Mammary epithelial cell (primary cell): ENCODE measurements at regions not wholly inside any gene's neighbourhood (a gene's known extent, or its start where the extent isn't known, plus 50 kb on each side); places are given as distances from the start of the nearest gene placed in this dataset.

Experiments
- EZH2 ChIP-seq: IDR thresholded peaks from 2 replicates; pipeline ENCODE4 v1.6.1; 2012; ENCODE audit warnings: low read length, inconsistent platforms, borderline replicate concordance
- TF ChIP-seq, protein P1 (sequence below), 2 donors: IDR thresholded peaks in 1 of 2; conservative IDR thresholded peaks in 1 of 2; 2 replicates each; pipeline ENCODE4 v1.5.1; 2011 to 2012; ENCODE audit warnings: inconsistent platforms in 2 of 2, low read length in 2 of 2, mild to moderate bottlenecking in 2 of 2, control low read depth in 1 of 2, low read depth in 1 of 2; ENCODE audit not compliant: insufficient read depth in 1 of 2; ENCODE audit errors: extremely low read depth in 1 of 2

DNA sequence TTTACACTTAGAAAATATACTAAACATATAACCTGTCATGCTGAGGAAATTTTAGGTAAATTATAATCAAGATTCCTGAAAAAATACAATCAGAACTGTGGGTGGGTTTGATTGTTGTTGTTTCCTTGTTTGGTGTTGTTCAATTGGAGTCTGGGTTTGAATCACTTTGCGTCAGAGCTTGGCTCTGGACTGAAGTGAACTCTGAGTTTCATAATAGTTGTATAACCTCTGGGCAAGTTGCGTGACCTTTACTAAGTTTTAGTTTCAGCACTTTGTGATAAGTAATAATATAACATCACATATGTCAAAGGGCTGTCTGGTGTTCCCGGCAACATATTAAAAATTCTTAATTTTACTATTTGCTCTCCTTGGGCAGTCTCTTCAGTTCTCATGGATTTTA is 758.1 kb downstream of the RAPGEF2 start:
- TF ChIP-seq, protein P1, sequence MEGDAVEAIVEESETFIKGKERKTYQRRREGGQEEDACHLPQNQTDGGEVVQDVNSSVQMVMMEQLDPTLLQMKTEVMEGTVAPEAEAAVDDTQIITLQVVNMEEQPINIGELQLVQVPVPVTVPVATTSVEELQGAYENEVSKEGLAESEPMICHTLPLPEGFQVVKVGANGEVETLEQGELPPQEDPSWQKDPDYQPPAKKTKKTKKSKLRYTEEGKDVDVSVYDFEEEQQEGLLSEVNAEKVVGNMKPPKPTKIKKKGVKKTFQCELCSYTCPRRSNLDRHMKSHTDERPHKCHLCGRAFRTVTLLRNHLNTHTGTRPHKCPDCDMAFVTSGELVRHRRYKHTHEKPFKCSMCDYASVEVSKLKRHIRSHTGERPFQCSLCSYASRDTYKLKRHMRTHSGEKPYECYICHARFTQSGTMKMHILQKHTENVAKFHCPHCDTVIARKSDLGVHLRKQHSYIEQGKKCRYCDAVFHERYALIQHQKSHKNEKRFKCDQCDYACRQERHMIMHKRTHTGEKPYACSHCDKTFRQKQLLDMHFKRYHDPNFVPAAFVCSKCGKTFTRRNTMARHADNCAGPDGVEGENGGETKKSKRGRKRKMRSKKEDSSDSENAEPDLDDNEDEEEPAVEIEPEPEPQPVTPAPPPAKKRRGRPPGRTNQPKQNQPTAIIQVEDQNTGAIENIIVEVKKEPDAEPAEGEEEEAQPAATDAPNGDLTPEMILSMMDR (conservative IDR thresholded peaks at IDR 0.05 in 1 of 2, IDR thresholded peaks at IDR 0.05 in 1 of 2; ENCODE audit: extremely low read depth in 1 of 2, insufficient read depth in 1 of 2, low read depth in 1 of 2, low read length in 2 of 2): no peak
- TF ChIP-seq EZH2: no peak
